ENCODE measurements at regions not wholly inside any gene's neighbourhood (a gene's known extent, or its start where the extent isn't known, plus 50 kb on each side); places are given as distances from the start of the nearest gene placed in this dataset.

DNA sequence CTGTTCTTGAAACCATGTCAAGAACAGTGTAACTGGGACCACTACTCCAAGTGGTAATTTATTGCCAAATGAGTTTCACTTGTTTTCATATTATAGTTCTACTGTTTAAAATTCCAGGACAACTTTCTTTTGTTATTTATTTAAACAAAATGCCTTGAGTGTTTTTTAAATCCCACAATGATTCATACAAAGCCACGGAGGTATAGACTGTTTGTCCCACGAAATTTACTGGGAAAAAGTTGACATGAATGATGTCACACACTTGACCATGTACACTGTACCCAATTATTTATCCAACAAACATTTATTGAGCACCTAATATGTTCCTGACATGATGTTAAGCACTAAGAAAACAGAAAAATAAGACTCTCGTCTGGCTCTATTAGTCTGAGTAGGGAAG, 243.9 kb upstream of the SIX2 start:
- no peak for DNase-seq

DNA sequence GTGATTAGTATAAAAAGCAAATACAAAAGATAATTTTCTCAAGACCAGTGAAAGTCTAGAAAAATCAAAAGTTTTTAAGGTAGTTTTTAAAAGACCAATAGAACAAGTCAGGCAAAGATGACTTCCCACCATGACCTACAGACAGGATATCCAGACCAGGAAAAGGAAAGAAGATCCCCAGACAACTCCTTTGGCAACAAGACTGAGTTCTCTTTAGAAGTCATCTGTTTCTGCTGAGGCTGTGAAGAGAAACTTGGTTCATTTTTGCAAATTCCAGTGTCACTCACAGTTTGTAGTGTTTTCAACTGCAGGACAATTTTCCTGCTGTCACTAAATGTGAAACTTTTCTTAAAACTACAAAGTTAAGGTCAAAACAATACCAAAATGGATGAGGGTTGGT, 240.9 kb upstream of the SIX2 start:
- no peak for DNase-seq

DNA sequence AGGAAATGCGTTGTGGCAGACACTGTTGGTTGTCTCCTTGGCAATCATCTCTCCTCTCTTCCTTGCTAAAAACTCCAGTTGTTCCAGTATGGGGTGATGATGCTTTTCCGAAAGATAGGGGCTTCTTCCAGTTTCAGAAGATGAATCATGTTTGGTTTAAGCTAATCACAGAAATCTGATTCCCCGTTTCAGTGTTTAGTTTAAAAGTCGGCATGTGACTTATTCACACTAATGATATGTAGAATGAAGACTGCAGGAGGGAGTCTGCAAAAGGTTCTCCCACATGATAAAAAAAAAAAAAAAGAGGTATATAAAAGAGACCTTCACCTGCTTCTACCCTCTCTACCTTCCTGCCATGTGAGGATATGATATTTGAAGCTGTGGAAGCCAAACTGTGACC, 239.0 kb upstream of the SIX2 start:
- DNase-seq = no peak

DNA sequence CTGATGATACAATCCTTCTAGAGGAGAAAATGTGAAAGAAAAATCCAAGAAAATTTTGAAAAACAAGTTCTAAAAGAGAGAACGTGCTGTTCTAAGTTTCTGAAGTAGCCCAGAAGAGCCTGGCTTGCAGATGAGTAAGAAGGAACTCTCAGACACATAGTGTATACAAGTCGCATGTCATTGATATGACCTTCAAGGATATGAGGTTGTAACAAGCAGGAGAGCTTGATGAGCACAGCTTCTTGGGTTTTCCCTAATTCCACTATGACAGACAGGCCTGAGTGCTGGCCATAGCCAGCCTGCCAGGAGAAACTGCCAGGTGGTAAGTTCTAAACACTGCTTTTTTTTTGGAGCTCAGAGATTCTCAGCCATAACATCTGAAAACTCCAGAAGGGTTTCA, 235.7 kb upstream of the SIX2 start:
- DNase-seq = no peak

DNA sequence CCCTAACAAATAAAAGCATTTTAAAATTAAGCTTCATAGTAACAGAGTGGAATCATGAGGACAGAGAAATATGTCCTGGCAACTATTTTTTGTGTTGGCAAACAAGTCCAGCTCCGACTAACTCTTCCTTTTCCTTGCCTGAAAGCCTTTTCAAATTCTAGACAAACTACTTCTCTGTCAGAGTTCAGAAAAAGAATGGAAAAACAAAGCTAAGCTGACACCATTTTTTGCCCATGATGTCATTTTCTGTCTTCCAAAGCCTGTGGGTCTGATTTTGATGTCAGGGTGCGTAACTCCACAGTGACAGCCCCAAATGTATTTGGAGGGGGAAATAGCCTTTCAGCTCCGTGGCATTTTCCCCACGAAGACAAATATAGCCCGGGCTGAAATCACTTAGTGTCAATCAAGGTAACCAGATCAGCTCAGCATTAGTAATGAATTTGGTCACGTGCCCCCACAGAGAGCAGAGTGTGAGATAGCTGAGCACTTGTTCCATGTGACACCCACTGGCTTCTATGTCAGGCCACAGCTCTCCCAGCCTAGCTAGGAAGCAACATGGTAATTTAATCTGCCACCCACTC, 233.0 kb upstream of the SIX2 start:
- DNase-seq = no peak

DNA sequence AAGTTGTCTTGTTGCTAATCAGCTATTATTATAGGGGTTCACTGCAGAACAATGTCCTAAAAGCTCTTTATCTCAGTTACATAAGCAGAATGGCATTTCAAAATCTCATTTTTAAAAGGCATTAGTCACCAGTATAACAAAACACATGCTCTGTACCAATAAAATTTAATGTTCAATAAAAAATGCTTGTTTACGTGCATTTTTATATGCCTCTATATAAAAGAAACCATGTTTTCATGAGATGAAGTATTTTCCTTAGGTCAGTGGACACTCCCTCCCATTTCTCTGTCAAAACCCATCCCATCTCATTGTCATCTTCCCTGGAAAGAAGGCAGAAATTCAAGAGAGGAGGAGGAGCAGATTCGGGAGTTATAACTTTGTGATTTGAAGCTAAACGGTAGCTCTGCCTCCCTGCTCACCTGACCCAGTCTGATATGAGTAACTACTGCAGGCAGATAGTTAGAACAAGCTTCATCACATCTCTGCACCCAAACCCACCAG, 231.9 kb upstream of the SIX2 start:
- no peak for DNase-seq

DNA sequence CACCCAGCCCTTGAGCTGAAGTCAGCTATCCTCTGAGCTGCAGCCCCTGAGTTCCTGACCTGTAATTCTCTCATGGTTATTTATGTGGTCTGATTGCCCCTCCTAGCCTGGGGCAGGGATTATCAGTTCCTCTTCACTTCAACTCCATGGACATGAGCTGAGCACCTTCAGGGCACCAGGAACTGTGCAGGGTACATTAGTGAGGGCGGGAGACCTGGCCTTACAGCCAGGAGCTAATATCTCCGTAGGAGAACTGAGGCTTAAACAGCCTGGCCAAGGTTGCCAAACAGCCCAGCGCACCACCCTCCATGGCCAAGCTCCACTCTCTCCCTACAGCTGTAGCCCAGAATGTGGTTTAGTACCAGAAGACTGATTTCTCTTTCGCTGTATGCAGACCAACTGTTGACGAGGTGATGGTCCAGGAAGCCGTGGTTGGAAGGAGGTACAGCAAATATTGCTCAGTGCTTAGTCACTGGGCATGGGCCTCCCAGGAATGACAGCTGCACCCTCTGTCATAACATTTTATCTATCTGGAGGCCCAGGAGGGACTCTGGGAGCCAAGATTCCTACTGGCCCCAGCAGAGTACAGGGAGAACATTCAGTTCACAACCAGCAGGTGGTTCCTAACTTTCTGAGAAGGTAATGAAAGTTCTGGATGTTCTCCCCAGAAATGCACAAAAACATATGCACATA, 228.7 kb upstream of the SIX2 start:
- DNase-seq = no peak

DNA sequence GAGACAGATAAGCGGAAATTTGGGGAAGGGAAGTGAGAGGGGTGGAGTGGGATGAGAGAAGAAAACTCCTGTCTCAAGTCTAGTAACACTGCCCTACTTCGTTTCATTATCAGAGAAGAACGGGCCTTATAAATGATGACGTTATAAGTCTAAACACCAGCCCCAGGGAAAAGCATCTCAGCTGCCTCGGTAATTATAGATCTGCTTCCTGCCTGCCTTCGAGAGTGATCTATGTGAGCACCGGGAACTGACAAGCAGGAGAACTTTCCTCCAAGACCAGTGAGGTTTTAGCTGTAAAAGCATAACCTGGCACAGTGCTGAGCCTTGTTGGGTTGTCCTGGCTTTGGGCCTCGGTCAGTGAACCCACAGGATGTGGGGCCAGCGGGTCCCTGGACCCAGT, 227.9 kb upstream of the SIX2 start:
- no peak for DNase-seq

DNA sequence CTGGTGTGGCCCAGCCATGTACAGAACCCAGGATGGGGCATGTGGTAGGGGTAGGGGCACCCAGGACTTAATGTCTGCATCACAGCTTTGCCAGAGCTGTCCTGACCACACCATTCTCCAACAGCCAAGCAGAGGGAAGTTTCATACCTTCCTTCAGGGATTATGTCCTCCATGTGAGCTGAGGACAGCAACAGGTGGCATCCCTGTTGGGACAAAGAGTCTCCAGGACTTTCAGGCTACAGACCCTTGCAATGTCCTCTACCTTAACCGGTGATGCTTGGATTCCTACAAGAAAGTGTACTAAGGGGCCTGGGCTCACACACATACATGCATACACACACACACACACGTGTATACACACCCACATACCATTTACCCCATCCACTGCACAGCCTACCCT, 227.0 kb upstream of the SIX2 start:
- DNase-seq = no peak

DNA sequence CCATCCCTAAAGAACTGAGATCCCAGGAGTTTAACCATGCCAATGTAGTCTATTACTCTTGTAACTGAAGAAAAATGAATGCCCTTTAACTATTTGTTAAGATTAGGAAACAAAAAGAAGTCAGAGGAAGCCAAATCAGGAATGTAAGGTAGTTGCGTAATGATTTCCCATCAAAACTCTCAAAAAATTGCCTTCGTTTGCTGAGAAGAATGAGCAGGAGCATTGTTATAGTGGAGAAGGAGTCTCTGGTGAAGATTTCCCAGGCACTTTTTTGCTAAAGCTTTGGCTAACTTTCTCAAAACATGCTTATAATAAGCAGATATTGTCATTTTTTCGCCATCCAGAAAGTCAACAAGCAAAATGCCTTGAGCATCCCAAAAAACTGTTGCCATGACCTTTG, 224.0 kb upstream of the SIX2 start:
- DNase-seq = no peak

DNA sequence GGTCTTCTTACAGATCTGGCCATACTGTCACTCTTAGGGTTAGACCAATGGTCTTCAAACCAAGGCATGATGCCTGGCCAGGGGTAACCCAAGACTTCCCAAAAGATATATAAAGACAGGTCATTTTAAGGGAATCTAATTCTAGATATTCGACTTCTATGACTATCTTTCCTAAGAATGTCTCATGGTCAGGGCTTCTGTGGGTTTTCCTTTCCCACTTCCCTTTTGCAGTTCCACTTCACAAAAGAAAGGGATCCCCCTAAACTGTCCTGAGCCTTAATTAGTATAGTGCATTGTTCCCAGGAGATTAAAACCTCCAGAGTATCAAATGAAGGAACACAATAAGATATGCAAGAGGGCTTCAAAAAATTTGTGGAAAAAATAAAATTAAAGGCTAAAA, 223.6 kb upstream of the SIX2 start:
- DNase-seq = no peak

DNA sequence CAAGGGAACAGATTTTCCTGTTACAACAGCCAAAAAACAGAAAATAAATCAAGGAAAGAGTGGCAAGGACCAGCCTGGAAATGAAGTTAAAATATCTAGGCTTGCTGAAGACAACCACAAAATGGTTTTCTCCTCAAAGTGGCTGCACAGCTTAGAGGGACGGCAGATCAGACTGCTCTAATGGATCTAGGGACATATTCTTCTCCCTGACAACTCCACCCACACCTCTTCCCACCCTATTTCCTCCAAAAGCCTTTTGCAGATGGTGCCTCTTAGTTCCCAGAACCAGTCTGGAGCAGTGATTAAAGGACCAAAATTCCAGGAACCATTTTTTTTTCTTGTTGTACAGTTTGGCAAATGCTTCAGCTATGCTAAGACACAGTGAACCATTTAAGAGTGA, 220.2 kb upstream of the SIX2 start:
- no peak for DNase-seq

DNA sequence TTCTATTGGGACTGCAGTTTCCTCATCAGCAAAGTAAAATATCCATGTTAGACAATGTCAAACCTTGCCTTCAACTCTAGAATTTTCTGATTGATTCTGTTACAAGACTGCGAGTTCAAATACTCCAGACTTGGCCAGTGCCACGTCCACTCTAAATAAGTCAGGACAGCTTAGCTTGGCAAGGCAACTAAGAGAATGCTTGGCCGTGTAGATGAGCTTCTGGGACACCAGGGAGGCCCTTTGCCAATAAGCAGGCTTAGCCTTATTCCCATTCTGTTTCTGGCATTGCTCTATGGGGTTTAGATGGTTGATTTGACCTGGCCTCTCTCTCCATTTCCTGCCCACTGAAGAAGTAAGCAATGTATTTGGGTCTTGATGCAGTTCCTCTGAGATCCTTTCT, 218.1 kb upstream of the SIX2 start:
- DNase-seq = no peak

DNA sequence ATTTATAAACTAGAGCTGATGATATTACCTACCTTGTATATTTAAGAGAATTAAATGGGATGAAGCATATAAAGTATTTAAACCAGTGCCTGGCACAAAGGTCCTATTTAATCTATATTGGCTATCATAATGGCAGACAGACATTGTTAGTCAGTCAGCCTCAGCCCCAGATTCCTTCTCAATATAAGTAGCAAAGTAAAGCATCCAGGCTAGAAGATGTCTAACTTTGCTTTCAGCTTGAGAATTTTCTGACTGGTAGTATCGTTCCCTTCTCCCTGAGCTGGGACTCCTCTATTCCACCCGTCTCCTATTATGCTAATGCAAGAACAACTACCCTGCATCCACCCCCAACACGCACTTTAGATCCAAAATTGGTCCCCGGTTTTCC, 215.7 kb upstream of the SIX2 start:
- no peak for DNase-seq

DNA sequence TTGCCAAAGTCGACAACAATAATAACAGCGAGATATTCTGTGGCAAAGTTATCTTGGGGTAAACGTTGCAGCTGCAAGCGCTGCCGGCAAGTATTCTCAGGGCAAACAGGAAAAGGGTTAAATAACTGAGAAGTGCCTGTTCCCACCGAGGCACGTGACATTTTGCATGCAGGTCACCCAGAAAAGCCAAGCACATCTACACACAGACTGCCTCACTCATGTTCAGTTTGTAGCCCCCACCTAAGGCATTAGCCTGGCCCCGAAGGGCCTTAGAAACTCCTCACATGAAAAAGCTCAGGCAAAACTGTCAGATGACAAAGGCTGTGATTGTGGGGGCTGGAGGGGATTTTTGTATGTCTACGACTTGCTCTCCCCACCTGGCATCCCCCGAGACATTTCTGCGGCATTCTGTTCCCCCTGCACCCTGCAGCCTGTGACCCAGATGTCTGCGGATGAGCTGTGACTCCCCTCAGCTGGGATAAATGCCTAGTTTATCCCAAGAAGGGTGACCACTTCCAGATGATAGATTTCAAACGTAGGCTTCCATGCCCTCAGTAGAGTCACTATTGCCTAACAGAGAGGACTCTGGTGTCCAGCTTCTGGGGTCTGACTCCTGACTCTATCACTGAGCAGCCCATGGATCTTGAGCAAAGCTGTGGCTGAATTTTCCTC, 215.2 kb upstream of the SIX2 start:
- DNase-seq = no peak

DNA sequence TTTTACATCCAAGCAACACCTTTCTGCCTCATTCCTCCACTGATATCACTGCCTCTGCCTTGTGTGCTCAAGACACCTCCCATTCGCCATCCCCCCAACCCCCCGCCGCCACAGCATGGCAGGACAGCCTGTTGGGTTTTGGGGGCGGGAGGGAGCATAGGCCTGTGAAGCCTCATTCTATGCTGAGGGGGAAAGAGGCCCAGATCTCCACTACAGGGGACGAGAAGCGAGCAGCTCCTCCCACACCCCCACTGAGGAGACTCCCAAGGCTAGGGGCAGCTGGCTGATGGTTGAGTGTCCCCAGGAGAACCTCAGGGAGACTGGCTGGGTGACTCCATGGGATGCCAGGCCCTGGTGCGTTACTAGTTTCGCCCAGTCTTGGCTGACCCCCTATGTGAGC, 214.3 kb upstream of the SIX2 start:
- DNase-seq = no peak

DNA sequence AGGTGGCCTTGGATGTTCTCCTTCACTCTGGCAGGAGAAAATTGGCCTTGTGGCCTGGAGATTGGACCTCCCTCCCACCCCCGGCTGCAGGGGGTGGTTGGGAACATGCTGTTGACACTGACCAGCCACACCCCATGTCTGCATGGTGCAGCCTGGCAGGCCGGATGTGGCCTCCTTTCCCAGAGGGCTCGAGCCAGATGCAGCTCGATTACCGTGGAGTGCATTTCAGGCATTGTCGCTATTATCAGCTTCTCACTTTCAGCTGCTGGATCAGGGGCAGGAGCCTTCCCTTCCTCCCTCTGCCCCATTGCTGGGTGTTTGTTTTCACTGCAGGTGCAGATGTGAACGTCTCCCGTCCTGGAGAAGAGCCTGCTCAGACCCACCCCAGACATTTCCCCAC, 211.0 kb upstream of the SIX2 start:
- DNase-seq = no peak

DNA sequence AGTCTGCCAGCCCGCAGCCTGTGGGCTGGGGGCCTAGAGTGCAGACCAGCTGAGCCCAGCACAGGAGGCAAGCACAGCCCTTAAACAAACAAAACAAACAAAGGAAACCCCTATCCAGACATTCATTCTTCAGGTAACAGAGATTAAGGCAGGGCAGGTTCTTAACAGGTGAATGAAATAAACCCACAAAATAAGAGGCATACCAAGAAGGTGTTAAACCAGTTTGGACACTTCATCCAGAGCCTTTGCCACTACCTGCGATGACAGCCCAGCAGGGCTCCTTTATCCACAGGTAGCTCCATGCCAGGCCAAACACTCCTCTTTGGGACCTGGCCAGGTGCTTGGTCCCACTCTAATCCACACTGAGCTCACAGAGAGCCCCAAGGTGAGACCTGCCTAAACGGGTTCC, 209.7 kb upstream of the SIX2 start:
- no peak for DNase-seq

DNA sequence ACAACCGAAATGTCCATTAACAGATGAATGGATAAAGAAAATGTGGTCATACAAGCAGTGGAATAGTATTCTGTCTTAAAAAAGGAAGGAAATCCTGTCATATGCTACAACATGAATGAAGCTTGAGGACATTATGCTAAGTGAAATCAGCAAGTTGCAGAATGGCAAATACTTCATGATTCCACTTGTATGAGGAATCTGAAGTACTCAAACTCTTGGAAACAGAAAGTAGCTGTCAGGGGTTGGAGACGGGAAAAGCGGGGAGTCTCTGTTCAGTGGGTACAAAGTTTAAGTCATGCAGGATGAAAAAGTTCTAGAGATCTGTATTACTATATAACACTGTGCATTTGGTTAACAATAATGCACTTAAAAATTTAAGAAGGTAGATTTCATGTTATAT, 209.0 kb upstream of the SIX2 start:
- DNase-seq = no peak

DNA sequence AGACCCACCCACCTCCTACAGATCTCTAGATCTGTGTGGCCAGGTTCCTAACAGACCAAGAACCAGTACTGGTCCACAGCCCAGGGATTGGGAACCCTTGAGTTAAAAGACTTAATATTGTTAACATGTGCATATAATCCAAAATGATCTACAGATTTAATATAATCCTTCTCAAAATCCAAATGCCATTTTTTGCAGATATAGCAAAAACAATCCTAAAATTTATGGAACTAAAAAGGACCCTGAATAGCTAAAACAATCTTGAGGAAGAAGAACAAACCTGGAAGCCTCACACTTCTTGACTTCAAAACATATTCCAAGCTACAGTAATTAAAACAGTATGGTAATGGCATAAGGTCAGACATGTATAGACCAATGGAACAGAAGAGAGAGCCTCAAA, 206.9 kb upstream of the SIX2 start:
- DNase-seq = no peak

DNA sequence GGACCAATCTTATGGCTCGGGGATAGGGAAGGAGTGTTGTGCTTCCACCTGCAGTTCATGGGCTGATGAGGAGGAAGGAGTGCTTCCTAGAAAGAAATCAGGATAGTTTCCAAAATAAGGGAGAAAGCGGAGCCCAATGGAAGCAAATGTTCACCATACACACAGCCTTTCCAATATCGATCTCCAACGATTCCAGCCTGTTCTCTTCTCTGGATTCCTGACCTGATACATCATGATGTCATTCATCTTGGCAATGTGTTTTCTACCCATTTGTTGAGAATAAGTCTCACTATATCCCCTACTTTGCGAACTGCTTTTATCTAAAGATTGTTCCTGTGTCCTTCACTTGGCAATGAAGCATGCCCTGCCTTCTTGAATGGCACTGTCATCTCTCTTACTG, 205.3 kb upstream of the SIX2 start:
- no peak for DNase-seq

DNA sequence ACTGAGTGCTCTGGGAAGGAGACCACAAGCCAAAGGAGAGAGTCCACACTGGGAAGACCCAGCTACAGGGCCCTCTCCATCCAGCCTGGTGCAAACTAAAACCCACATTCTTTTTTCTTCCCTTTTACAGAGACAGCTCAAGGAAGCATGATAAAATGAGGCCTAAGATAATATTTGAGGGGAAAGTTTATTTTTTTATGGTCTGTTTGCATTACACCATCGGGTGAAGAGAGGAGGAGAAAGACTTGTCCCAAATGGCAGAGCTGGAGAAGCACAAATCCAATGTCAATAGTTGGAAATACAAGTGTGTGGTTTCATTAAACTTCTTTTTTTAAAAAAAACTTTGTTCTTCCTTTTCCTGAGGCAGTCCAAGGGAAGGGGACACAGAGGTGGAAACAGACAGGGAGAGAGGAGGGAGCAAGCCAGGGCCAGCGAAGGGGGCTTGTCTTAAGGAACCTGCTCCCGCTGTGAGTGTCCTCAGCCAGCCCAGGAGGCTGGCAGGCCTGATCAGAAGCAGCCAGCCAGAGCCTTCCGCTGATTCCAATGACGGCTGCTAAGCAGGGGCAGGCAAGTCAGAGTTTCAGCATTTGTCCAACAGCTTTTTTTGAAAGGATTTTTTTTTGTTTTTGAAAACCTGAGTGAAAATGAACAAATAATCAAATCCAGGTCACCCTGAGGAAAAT, 203.8 kb upstream of the SIX2 start:
- DNase-seq = no peak

DNA sequence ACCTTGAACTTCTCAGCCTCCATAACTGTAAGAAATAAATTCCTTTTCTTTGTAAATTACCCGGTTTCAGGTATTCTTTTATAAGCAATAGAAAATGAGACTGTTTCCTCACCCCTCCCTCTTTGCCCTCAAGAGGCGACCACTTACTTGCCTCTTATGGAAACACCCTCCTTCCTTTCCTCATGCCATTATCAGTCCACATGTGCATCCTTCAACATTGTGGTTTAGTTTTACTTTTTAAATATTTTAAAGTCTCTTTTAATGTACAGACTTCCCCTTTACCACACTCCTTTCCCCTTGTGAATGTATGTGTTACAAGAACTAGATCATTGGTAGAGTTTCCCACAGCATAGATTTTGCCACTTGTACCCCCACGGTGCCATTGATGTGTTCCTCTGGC, 202.4 kb upstream of the SIX2 start:
- DNase-seq = no peak

Measured in right forelimb (tissue), 1 donor.